Spleen (tissue), 7 donors: ENCODE measurements at regions not wholly inside any gene's neighbourhood (a gene's known extent, or its start where the extent isn't known, plus 50 kb on each side); places are given as distances from the start of the nearest gene placed in this dataset.

Experiments used
- CTCF ChIP-seq, 11 experiments: fragments of 200-600 bp in 7 of 11; fragments of 450-650 bp in 4 of 11; sonication (generic) in 4 of 11; IDR thresholded peaks in 8 of 11; conservative IDR thresholded peaks in 3 of 11; 1 replicate in 7 of 11; 2 replicates in 4 of 11; pipeline versions ENCODE4 v1.4.0 to v1.8.0; 2016 to 2021; ENCODE audit warnings: antibody characterized with exemption in 11 of 11, inconsistent platforms in 4 of 11, mild to moderate bottlenecking in 1 of 11
- POLR2A ChIP-seq, 3 donors: fragments of 450-650 bp; IDR thresholded peaks; one replicate each; pipeline ENCODE4 v1.5.1; 2017; ENCODE audit warnings: antibody characterized with exemption in 3 of 3, mild to moderate bottlenecking in 1 of 3
- donor health status: DM: no; HTN: no; CAD: no; lungs with moderate emphysema.
- donor health status: DM: no; HTN: no; CAD: no.
- donor health status: DM: no; HTN: no; CAD: no.

- TF ChIP-seq POLR2A (IDR thresholded peaks at IDR 0.05) (no peak), CTCF (IDR thresholded peaks at IDR 0.05 in 8 of 11, conservative IDR thresholded peaks at IDR 0.05 in 3 of 11) (no peak)
These were observed 291.3 kb upstream of the REG3G start for GRCh38 chr2:78734221-78734620.
